HG02981 (cell line): ENCODE measurements at regions not wholly inside any gene's neighbourhood (a gene's known extent, or its start where the extent isn't known, plus 50 kb on each side); places are given as distances from the start of the nearest gene placed in this dataset.
A peak's percentile ranks its signal among the peaks of the same experiment; 100 is the strongest.

Experiments
- ATAC-seq: cut with Tn5 transposase; IDR thresholded peaks from one replicate; pipeline ENCODE4 v1.9.1; 2021; ENCODE audit warnings: mild to moderate bottlenecking, moderate library complexity; ENCODE audit not compliant: unreplicated experiment

- no peak for ATAC-seq
Observed at GRCh38 chr9:78781681-78782080, 484.8 kb downstream of the PSAT1 start.

- ATAC-seq: no peak
Observed at GRCh38 chr9:78782234-78782633, 485.3 kb downstream of the PSAT1 start.

DNA sequence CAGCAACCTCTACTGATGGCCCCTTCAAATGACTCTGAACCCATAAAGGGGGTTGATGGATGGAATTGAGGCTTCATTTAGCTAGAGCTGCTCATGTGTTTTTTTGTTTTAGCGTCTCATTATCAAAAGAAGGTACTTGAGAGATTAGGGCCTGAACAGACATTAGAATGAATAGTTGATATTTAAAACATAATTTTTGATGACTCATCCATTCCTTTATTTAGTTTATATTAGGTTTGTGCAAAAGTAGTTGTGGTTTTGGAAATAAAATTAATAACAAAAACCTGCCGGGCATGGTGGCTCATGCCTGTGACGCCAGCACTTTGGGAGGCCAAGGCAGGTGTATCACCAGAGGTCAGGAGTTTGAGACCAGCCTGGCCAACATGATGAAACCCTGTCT, 485.9 kb downstream of the PSAT1 start:
- no peak for ATAC-seq

GRCh38 chr9:78783743-78784142, 486.8 kb downstream of the PSAT1 start:
- peak; percentile 75 for ATAC-seq

DNA sequence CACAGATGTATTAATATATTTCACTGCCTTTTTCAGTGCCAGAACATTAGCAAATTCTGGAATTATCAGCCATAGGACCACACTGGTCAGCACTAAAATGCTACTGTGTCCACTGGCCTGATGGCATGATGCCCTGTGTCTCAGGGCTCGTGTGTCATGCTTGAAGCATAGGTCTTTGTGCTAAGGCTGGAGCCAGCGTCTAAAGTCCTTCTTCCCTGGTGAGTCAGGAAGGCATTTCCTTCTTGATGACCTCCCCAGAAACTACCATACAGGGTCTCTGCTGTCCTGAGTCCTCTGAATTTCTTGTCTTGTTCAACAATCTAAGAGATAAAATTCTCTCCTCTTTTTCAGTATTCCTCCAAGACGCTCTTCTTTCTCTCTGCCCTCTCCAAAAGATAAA, 489.9 kb downstream of the PSAT1 start:
- ATAC-seq: no peak

- ATAC-seq: no peak
Observed at GRCh38 chr9:78788101-78788500, 491.2 kb downstream of the PSAT1 start.

DNA sequence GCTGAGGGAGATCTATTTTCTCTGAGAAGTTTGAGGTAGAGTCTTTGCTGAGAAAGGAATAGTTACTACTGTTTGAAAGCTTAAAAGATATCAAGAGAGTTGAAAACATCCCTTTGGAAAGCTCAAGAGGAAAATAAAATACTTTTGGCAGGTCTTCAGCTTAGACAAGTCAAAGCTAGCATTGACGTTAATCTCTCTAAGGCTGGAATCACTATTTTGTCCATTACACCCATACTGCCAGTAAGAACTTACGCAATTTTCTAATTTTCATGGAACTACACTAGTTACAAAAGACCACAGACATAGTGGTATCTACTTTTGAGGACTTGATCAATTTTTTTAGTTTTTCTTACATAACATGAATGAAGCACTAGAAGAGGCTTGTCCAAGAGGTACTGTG, 494.9 kb downstream of the PSAT1 start:
- ATAC-seq: no peak

DNA sequence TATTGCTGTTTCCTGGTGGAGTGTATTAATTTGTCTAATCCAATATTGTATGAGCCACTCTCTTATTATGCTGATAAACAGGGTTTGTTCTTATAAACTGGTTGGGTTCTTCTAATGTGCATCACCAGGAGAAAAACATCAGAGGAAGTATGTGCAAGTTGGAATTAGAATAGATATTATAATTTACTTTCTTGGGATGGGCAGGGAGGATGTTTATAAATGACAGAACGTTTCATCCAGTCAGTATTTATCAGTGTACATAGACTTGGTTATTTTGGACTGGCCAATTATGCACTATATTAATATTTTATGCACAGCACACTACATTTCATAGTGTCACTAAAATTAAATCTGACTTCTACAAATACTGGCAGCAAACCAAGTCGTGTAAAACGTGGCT, 495.8 kb downstream of the PSAT1 start:
- ATAC-seq: no peak

DNA sequence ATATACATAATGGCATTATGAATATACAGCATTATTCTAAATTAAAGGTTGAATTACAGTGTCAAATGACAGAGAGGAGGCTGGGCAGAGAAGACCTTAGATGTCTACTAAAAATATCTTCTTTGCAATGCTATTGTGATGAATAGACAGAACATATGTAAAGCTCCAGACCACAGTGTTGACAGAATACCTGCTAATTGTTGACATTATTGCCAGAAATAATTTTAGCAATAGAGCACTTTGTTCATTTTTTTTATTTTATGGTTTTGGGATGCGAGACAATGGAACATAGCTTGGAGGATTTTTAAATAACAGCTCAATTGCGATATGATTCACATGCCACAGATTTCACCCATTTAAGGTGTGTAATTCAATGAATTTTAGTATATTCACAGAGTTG, 508.8 kb downstream of the PSAT1 start:
- no peak for ATAC-seq

- no peak for ATAC-seq
Observed at GRCh38 chr9:78806492-78807160, 509.7 kb downstream of the PSAT1 start.

GRCh38 chr9:78807286-78807685, 510.4 kb downstream of the PSAT1 start:
- no peak for ATAC-seq

GRCh38 chr9:78808048-78808447, 511.1 kb downstream of the PSAT1 start:
- no peak for ATAC-seq

- ATAC-seq: no peak
Observed at GRCh38 chr9:78811622-78812276, 514.8 kb downstream of the PSAT1 start.

DNA sequence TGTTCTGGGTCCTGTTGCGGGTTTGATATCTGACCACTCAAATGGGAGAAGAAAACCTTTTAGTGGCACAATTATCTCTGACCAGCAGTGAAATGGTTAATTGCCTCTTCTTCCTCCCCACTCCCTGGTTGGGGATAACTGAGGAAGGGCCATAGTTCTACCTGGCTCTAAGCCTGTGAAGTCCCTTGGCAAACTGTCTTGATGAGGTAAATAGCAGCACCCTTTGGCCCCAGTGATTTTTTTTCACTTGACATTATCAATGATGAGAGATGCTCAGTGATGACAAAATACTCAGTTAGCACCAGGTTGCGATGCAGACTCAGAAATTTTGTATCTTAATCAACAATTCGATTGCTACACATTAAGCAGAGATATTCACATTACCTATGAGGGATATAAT, 515.7 kb downstream of the PSAT1 start:
- no peak for ATAC-seq

DNA sequence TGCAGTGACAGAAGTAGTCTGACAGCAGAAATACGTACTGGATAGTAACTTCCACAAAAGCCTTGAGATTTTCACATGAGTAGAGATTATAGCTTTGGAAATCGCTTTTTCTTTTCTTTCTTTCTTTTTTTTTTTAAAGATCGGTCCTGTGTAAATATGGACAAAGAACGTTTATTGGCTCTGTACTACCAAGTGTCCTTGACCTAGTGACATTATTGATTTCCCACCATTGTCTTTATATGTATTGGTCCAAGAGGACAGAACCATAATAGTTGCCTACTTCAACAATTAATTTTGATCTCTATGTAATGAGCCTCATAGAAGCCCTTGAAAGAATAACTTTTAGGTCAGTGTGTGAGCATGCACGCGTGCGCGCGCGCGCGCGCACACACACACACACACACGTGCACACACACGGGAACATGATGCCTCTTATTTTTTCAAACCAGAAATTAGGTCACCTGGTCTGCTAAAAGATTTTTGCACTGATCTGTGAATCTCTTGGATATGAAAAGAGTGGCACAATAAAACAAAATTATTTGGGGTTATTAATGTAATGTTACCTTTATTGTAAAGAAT, 516.8 kb downstream of the PSAT1 start:
- no peak for ATAC-seq

GRCh38 chr9:78821126-78821822, 524.3 kb downstream of the PSAT1 start:
- ATAC-seq: peak; percentile 94

DNA sequence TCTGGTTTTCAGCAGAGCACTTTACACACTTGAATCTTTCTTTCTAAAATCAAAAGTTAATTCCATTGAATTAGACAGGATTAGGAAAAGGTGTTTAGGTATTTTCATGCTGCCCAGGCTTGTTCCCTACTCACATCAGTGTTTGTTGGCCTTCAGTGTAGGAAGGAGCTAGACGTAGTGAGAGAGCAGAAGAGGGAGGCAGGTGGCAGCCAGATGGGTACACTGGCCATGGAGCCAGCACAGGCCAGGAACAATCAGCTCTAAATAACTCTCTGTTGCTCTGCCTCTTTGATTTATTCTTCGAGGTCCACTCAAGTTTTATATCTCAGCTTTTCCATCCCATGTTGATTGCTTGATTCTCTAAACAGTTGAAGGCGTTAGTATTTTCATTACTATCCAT, 529.6 kb downstream of the PSAT1 start:
- no peak for ATAC-seq

- no peak for ATAC-seq
Observed at GRCh38 chr9:78828521-78828920, 531.6 kb downstream of the PSAT1 start.

DNA sequence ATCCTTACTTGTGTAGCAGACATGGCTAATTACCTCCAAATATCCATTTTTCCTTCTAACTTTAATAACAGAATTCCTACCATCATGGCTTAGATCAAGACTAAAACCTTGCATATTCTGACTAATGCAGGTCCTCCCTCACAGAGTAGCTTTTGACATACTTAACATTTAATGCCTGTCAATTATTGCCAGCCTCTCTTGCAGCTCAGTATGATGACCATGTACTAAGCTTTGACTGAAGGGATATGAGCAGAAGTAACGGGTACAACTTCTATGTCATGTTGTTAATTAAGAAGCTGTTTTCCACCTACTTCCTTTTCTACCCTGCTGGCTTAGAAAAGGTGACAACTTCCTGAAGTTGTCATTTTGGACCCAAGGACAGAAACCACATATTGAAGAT, 533.4 kb downstream of the PSAT1 start:
- no peak for ATAC-seq

- no peak for ATAC-seq
Observed at GRCh38 chr9:78831726-78832125, 534.8 kb downstream of the PSAT1 start.

GRCh38 chr9:78835928-78836450, 539.1 kb downstream of the PSAT1 start:
- no peak for ATAC-seq

GRCh38 chr9:78839252-78839651, 542.3 kb downstream of the PSAT1 start:
- ATAC-seq: no peak
